ENCODE measurements at regions not wholly inside any gene's neighbourhood (a gene's known extent, or its start where the extent isn't known, plus 50 kb on each side); places are given as distances from the start of the nearest gene placed in this dataset.
"Not testable (repeated sequence)": the region's sequence is repeated elsewhere in the genome, so short reads cannot be mapped to it uniquely, and the experiment has no call there.

DNA sequence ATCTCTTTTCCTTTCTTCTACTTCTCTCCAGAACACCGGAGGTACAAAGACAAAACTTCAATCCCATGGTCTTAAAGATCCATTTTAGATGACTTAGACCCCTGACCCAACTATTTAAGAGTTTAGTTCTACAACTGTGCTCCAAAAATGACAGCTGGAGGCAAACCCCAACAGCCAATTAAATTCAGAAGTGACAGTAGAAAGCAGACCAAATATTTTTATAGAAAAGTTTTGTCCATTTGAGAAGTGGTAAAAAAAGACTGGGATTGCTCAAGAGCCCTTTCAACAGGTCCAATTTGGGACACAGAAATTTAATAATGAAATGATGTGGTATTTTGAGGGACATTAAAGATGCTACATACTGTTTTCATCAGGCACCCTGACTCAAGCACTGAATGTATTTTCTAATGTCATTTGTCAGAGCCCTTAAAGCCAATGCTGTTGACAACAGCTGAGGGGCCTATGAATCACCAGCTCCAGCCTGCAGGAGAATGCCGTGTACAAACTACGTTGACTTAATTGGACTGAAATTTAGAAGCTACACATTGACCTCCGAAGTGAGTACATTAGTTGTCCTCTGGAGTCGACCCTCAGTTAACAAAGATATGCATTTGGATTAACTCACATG is 147.5 kb upstream of the PIK3R1 start:
- Mint-ChIP-seq H3K4me3 (no peak overlapping the region), H3K36me3 (ENCODE audit: low read depth) (no peaks in the 10 kb centered on the region), H3K9me3 (peaks cover 7% of the 10 kb centered on the region), H3K4me1 (ENCODE audit: low read depth) (peaks cover 12% of the 10 kb centered on the region), H3K27me3 (no peaks in the 10 kb centered on the region), H3K27ac (no peak overlapping the region)
- intact Hi-C loops (cut with micrococcal nuclease), result no loop called here

GRCh38 chr5:68067291-68067690 is 148.3 kb upstream of the PIK3R1 start:
- Mint-ChIP-seq H3K4me3 (no peak overlapping the region), H3K27me3 (no peaks in the 10 kb centered on the region)
- intact Hi-C loops (cut with micrococcal nuclease), result no loop called here

GRCh38 chr5:68066277-68066955 is 149.1 kb upstream of the PIK3R1 start:
- Mint-ChIP-seq H3K4me1 (ENCODE audit: low read depth) (peaks cover 12% of the 10 kb centered on the region), H3K27ac (no peak overlapping the region), H3K36me3 (ENCODE audit: low read depth) (no peaks in the 10 kb centered on the region), H3K9me3 (peaks cover 24% of the 10 kb centered on the region), H3K4me3 (no peak overlapping the region), H3K27me3 (no peaks in the 10 kb centered on the region)
- intact Hi-C loops (cut with micrococcal nuclease), result no loop called here

More at GRCh38 chr5:68067291-68067690, 148.3 kb upstream of the PIK3R1 start:
- Mint-ChIP-seq H3K4me1 (ENCODE audit: low read depth) (peaks cover 12% of the 10 kb centered on the region), H3K27ac (no peak overlapping the region), H3K36me3 (ENCODE audit: low read depth) (no peaks in the 10 kb centered on the region), H3K9me3 (peaks cover 15% of the 10 kb centered on the region)

- Mint-ChIP-seq H3K4me1 (ENCODE audit: low read depth) (peaks cover 16% of the 10 kb centered on the region), H3K9me3 (peaks cover 35% of the 10 kb centered on the region)
- H3K36me3 Mint-ChIP-seq (ENCODE audit: low read depth); H3K27me3 Mint-ChIP-seq; H3K27ac Mint-ChIP-seq; intact Hi-C loops (cut with micrococcal nuclease); H3K4me3 Mint-ChIP-seq: not testable (repeated sequence)
Measured at GRCh38 chr5:68065321-68065720, 150.2 kb upstream of the PIK3R1 start.

DNA sequence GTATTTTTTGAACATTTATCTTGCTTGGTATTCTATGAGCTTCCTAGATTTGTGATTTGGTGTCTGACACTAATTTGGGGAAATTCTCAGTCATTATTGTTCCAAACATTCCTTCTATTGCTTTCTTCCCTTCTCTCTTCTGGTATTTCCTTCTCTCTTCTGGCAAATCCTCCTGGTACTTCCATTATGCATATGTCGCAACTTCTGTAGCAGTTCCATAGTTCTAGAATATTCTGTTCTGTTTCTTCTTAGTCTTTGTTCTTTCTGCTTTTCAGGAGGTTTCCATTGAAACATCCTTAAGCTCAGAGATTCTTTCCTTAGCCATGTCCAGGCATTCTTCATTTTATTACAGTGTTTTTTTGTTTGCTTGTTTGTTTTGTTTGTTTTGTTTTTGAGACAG is 155.2 kb upstream of the PIK3R1 start:
- H3K4me3 Mint-ChIP-seq, result no peak overlapping the region
- no peaks in the 10 kb centered on the region for H3K36me3 Mint-ChIP-seq (ENCODE audit: low read depth)
- H3K27ac Mint-ChIP-seq, result no peak overlapping the region
- H3K4me1 Mint-ChIP-seq (ENCODE audit: low read depth), result peaks cover 6% of the 10 kb centered on the region
- intact Hi-C loops (cut with micrococcal nuclease), result no loop called here
- peaks cover 32% of the 10 kb centered on the region for H3K9me3 Mint-ChIP-seq
- no peaks in the 10 kb centered on the region for H3K27me3 Mint-ChIP-seq

- Mint-ChIP-seq H3K27me3 (no peaks in the 10 kb centered on the region), H3K27ac (no peak overlapping the region), H3K4me1 (ENCODE audit: low read depth) (peaks cover 15% of the 10 kb centered on the region), H3K4me3 (no peak overlapping the region), H3K36me3 (ENCODE audit: low read depth) (no peaks in the 10 kb centered on the region), H3K9me3 (peaks cover 26% of the 10 kb centered on the region)
- intact Hi-C loops (cut with micrococcal nuclease), result no loop called here
Measured at GRCh38 chr5:68057191-68057590, 158.4 kb upstream of the PIK3R1 start.

DNA sequence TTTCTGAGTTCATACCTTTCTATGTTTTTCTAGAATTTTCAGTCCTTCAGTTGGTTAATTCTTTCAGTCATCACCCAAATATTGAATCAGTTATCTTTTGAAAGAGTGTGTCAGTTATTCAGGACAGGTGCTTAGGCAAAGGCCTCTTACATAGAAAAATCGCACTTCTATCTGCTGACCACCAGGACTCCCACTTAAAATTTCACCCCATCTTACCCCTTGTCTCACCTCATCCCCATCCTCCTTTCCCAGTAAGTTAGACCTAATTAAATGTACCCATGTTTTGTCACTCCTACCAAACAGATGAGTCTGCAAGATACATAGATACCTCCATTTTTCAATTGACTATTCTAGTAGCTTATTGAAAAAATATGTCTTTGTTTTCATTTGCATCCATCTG is 159.9 kb upstream of the PIK3R1 start:
- Mint-ChIP-seq H3K4me3 (no peak overlapping the region), H3K9me3 (peaks cover 25% of the 10 kb centered on the region), H3K4me1 (ENCODE audit: low read depth) (peaks cover 15% of the 10 kb centered on the region), H3K36me3 (ENCODE audit: low read depth) (no peaks in the 10 kb centered on the region), H3K27me3 (no peaks in the 10 kb centered on the region), H3K27ac (no peak overlapping the region)
- intact Hi-C loops (cut with micrococcal nuclease), result no loop called here

GRCh38 chr5:68054638-68055037 is 160.9 kb upstream of the PIK3R1 start:
- H3K27ac Mint-ChIP-seq, result peak overlapping the region; percentile 62
- no peaks in the 10 kb centered on the region for H3K27me3 Mint-ChIP-seq
- H3K4me3 Mint-ChIP-seq, result no peak overlapping the region
- intact Hi-C loops (cut with micrococcal nuclease), result no loop called here
- peaks cover 9% of the 10 kb centered on the region for H3K4me1 Mint-ChIP-seq (ENCODE audit: low read depth)
- H3K36me3 Mint-ChIP-seq (ENCODE audit: low read depth), result no peaks in the 10 kb centered on the region
- peaks cover 24% of the 10 kb centered on the region for H3K9me3 Mint-ChIP-seq

GRCh38 chr5:68053202-68053601 is 162.4 kb upstream of the PIK3R1 start:
- Mint-ChIP-seq H3K4me3 (no peak overlapping the region), H3K27ac (no peak overlapping the region), H3K27me3 (no peaks in the 10 kb centered on the region), H3K4me1 (ENCODE audit: low read depth) (peaks cover 18% of the 10 kb centered on the region), H3K9me3 (peaks cover 32% of the 10 kb centered on the region), H3K36me3 (ENCODE audit: low read depth) (no peaks in the 10 kb centered on the region)
- intact Hi-C loops (cut with micrococcal nuclease), result no loop called here

DNA sequence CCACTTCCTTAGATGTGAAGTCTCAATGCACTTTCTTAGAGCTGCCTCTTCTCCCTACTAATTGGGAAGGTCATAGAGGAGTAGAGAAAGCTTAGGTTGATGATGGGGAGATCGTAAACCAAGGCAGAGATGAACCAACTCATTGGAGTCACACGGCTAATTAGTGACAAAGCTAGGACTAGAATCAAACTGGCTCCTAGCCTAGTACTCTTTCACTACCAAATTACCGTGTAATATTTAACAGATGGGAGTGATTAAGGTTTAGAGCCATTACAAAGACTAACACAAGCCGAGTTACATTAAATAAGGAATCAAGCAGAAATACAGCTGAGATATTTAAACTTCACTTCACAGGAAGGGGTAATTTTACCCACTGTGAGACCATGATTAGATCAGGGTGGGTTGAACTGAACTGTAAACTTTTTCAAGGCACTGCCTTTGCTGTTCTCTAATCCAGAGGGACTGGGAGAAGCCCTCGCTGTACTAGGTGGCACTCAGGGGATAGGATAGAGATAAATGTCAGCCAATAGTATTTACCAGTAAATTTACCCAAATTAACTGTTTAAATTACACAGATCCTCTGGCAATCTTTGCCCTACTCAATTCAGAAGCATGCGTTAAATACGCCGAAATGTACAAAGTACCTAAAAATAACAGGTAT is 166.4 kb upstream of the PIK3R1 start:
- no peaks in the 10 kb centered on the region for H3K27me3 Mint-ChIP-seq
- no peak overlapping the region for H3K4me3 Mint-ChIP-seq
- intact Hi-C loops (cut with micrococcal nuclease), result loop anchor here (10.0 kb wide), 1 partner anchor 206 kb away; no protein-coding TSS in a partner anchor
- peaks cover 54% of the 10 kb centered on the region for H3K9me3 Mint-ChIP-seq
- H3K4me1 Mint-ChIP-seq (ENCODE audit: low read depth), result peaks cover 34% of the 10 kb centered on the region
- H3K27ac Mint-ChIP-seq, result no peak overlapping the region
- H3K36me3 Mint-ChIP-seq (ENCODE audit: low read depth), result peaks cover 13% of the 10 kb centered on the region

DNA sequence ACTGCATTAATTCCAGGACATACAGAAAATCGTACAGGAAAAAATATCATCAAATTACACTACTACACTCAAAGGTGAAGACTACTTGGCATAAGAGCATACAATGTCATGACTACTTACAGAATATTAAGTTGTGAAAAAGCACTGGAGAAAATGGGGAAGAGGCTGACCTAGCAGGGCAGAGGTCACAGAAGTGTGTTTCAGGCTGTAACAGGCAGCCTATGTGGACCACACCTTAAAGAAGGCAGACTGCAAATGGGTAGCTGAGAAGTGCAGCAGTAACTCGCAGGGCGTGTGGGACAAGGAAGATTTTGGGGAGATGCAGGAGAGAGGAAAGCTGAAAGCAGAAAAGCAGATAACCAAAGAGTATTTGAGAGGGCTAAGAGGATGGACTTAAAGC is 167.0 kb upstream of the PIK3R1 start:
- peaks cover 54% of the 10 kb centered on the region for H3K9me3 Mint-ChIP-seq
- intact Hi-C loops (cut with micrococcal nuclease), result loop anchor here (10.0 kb wide), 1 partner anchor 206 kb away; no protein-coding TSS in a partner anchor
- H3K4me1 Mint-ChIP-seq (ENCODE audit: low read depth), result peaks cover 39% of the 10 kb centered on the region
- peaks cover 13% of the 10 kb centered on the region for H3K36me3 Mint-ChIP-seq (ENCODE audit: low read depth)
- no peak overlapping the region for H3K27ac Mint-ChIP-seq
- H3K27me3 Mint-ChIP-seq, result no peaks in the 10 kb centered on the region
- no peak overlapping the region for H3K4me3 Mint-ChIP-seq

- H3K27me3 Mint-ChIP-seq, H3K4me3 Mint-ChIP-seq, H3K27ac Mint-ChIP-seq: not testable (repeated sequence)
- peaks cover 54% of the 10 kb centered on the region for H3K9me3 Mint-ChIP-seq
- H3K4me1 Mint-ChIP-seq (ENCODE audit: low read depth), result peaks cover 43% of the 10 kb centered on the region
- intact Hi-C loops (cut with micrococcal nuclease), result loop anchor here (10.0 kb wide), 1 partner anchor 207 kb away; no protein-coding TSS in a partner anchor
- H3K36me3 Mint-ChIP-seq (ENCODE audit: low read depth), result peaks cover 13% of the 10 kb centered on the region
Measured at GRCh38 chr5:68048054-68048453, 167.5 kb upstream of the PIK3R1 start.

- Mint-ChIP-seq H3K9me3 (peaks cover 49% of the 10 kb centered on the region), H3K4me3 (no peak overlapping the region), H3K36me3 (ENCODE audit: low read depth) (peaks cover 13% of the 10 kb centered on the region), H3K27ac (peak overlapping the region; percentile 65), H3K4me1 (ENCODE audit: low read depth) (peaks cover 49% of the 10 kb centered on the region), H3K27me3 (no peaks in the 10 kb centered on the region)
- intact Hi-C loops (cut with micrococcal nuclease), result loop anchor here (10.0 kb wide), 1 partner anchor 208 kb away; no protein-coding TSS in a partner anchor
Measured at GRCh38 chr5:68047035-68047434, 168.5 kb upstream of the PIK3R1 start.

DNA sequence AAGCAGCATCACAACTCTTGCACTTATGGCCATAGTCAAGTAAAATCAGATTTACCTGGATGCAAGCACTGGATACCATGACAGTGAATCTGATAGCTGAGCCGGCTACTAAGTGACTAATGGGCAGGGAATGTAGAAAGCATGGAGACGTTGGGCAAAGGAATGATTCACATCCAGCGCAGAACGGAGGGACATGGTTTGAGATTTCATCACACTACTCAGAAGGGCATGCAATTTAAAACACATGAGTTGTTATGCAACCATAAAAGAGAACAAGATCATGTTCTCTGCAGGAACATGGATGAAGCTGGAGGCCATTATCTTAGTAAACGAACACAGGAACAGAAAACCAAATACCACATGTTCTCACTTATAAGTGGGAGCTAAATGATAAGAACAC is 169.1 kb upstream of the PIK3R1 start:
- H3K9me3 Mint-ChIP-seq, result peaks cover 43% of the 10 kb centered on the region
- peak overlapping the region; percentile 65 for H3K27ac Mint-ChIP-seq
- intact Hi-C loops (cut with micrococcal nuclease), result loop anchor here (10.0 kb wide), 1 partner anchor 208 kb away; no protein-coding TSS in a partner anchor
- H3K4me3 Mint-ChIP-seq, result no peak overlapping the region
- no peaks in the 10 kb centered on the region for H3K27me3 Mint-ChIP-seq
- peaks cover 51% of the 10 kb centered on the region for H3K4me1 Mint-ChIP-seq (ENCODE audit: low read depth)
- peaks cover 13% of the 10 kb centered on the region for H3K36me3 Mint-ChIP-seq (ENCODE audit: low read depth)
